ENCODE measurements at regions not wholly inside any gene's neighbourhood (a gene's known extent, or its start where the extent isn't known, plus 50 kb on each side); places are given as distances from the start of the nearest gene placed in this dataset.
A peak's percentile ranks its signal among the peaks of the same experiment; 100 is the strongest.
"Not testable (repeated sequence)": the region's sequence is repeated elsewhere in the genome, so short reads cannot be mapped to it uniquely, and the experiment has no call there.

DNA sequence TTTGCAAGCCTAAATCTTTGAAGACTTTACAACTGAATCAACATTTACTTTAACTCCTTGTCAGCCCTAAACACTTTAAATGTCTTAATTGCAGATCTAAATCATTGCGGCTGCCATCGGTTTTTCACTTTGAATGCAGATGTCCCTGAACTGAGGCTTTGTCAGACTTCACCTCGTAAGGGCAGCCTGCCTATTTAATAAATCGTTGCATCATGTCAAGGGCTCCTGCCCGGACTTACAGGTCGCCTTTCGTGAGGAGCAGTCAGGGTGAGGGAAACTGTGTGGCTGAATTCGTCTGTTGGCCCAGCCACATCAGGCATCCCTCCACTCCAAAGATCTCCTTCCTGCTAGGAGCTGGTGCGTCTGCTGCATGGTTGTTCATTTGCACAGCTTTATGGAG is 368.2 kb upstream of the NPVF start:
- no peak for DNase-seq (ENCODE audit: low spot score)

DNA sequence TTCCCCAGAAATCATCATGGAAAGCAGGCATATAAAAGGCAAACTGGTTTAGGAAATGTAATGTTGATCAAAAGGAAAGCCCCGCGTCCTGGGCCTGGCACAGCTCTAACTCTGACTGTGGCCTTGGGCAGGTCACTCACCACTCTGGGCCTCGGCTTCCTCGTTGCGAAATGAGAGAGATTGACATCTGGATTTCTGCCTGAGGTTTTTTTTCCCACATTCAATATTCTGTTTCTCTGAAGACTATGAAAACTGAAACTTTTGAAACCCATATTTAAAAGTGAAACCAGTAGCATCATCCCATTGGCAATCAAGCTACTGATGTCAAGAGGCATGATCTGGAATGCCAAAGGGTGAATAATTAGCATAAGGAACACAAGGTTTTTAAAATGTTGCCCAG is 369.7 kb upstream of the NPVF start:
- no peak for DNase-seq (ENCODE audit: low spot score)

DNA sequence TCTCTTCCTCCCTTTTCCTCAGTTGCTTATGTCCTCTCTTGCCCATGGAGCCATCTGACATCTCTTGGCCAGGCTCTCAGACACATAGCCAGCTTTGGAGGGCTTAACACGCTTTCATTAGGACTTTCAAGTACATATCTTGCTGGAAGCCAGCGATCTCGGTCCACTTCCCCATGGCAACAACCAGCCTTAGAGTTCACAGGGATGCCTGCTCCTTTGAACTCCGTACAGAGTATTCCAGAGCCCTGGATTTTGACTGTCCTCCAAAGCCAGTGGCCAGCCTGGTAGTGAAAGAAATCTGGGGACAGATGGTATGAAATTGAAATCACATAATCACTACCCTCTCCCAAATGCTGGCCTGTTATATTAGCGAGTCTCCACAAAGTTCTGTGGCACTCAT is 370.5 kb upstream of the NPVF start:
- DNase-seq (ENCODE audit: low spot score): no peak

DNA sequence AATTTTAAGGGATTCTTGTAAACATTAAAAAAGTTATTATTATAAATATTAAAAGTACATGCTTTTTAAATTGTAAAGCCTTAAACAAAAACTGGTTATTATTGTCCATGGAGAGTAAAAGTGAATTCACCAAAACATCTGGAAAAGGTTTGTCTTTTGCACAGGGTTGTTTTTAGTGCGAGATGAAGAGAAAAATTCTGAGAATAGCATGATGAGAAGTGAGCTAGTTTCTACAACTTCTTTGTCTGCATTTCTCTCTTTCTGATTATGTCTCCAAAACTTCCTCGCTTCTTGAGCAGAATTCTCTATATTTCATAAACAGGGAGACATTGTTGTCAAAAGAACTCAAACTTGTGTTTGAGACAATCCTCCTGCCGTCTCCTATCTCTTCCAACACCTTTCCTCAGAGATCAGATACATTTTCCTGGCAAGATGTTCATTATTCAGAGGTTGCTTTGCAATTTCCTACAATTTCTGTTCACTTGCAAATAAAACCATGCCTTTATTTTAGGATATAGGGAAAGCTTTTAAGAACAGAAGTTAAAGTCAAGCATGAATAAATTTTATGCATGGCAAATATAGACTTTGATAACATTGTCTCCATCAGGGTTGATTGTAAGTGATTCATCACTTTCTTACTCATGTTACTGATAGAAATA is 372.1 kb upstream of the NPVF start:
- no peak for DNase-seq (ENCODE audit: low spot score)

DNA sequence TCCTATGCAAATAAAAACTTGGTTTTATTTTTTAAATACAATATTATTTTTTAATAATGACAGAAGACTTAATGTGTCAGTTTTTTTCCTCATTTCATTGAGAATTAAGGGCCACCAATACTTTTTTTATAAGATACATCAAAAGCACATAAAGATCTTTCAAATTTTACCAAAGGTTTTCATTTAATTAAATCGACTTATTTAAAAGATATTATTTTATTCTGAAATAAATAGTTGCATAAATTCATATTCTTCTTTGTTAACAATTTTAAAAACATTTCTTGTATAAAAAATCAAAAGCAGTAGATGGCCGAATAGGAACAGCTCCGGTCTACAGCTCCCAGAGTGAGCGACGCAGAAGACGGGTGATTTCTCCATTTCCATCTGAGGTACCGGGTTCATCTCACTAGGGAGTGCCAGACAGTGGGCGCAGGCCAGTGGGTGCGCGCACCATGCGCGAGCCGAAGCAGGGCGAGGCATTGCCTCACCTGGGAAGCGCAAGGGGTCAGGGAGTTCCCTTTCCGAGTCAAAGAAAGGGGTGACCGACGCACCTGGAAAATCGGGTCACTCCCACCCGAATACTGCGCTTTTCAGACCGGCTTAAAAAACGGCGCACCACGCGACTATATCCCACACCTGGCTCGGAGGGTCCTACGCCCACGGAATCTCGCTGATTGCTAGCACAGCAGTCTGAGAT is 374.6 kb upstream of the NPVF start:
- DNase-seq (ENCODE audit: low spot score): not testable (repeated sequence)

DNA sequence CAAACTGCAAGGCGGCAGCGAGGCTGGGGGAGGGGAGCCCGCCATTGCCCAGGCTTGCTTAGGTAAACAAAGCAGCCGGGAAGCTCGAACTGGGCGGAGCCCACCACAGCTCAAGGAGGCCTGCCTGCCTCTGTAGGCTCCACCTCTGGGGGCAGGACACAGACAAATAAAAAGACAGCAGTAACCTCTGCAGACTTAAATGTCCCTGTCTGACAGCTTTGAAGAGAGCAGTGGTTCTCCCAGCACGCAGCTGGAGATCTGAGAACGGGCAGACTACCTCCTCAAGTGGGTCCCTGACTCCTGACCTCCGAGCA is 375.1 kb upstream of the NPVF start:
- DNase-seq (ENCODE audit: low spot score): not testable (repeated sequence)

DNA sequence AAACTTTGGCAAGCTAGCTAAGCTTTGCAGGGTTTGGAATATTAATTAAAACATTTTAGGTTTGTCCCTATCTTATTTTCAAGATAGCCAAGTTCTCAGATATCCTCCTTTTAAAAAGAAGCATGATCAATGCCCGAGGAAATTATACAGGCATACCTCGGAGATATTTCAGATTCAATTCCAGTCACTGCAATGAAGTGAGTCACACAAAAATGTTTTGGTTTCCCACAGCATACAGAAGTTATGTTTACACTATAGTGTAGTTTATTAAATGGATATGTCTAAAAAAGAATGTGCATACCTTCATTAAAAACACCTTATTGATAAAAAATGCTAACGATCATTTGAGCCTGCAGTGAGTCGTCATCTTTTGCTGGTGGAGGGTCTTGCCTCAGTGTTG is 382.9 kb upstream of the NPVF start:
- no peak for DNase-seq (ENCODE audit: low spot score)

DNA sequence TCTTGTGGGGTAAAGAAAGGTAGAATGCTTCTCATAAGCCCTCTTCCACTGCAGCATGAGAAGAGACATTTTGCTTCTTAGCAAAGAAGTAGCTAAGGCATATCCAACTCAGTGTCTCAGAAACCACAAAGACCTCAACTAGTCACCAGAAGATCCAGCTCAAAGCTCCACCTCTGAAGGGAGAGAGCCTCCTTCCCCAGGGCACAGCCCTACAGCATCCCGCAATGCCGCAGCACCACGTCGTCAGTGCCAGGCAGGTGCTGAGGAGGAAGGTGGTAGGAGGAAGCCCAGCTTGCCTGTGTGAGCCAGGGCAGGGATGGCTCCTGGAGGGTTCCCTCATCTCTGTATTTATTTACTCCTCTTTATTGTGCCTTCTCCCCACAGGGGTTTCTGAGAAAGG is 385.6 kb upstream of the NPVF start:
- DNase-seq (ENCODE audit: low spot score): no peak

DNA sequence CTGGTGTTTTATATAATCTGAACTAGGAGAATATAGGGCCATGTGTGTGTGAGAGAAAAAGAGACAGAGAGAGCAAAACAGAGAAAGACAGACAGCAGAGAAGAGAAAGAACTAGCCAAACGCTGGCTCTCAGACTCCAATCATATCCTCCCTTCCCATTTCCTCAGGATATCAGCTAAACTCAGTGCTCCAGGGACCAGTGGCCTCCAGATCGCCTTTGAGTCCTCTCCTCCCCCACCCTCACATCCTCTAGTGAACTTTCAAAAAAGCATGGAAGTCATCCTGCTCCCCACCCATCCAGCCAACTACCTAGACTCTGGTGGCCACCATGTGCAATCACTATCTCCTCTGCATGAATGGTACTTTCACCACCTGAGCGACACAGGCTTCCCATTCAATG is 386.1 kb upstream of the NPVF start:
- DNase-seq (ENCODE audit: low spot score): no peak

DNA sequence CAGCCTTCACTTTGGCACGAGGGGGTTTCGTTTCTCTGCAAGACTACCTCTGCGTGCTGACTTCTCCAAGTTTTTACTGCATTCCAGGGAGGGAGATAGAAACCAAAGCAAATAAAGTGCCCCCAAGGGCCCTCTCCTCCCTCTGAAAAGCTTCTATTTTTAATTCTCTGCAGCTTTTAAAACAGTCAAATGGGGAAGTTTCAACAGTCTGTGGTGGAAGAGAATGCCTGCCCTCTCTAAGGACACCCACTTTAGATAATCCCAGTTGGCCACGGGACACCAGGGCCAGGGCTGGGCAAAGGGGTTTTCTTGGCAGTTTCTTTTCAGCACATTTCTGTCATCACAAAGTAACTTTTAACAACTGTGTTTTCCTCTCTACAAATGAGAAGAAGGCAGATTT is 386.7 kb upstream of the NPVF start:
- DNase-seq (ENCODE audit: low spot score): peak; percentile 55

DNA sequence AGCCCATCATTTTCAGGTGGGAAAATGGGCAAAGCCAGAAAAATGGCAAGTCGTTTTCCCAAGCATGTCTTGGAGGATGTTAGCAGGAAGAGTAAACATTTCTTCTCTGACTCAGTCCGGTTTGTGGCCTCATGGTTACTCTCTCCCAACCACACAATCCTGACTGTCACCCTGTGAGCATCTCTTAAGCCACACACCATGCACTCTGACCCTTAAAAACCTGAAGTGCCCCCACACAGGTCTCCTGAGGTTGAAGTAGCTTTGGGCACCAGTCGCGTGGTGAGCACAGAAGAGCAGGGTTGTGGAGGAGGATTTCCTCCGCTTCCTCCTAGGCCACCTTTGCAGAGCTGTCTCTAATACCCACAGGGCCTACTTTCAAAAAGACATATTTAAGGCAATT is 387.3 kb upstream of the NPVF start:
- DNase-seq (ENCODE audit: low spot score): no peak

DNA sequence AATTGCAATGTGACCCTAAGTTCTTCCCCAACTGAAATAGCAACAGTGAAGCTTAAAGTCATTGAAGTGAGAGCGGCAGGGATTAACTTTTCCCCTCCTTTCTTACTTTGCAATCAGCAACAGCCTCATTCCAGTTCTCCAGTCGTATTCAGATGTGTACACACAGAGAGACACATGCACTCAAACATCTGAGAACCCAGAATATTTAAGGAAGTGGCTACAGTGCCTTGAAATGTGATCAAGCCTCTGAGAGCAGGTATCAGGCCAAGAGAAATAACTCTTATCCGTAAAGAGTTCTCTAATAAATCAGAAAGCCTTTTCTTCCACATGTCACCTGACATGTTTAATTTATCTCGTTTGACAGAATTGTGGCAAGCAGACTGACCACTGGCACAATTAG is 388.9 kb upstream of the NPVF start:
- peak; percentile 28 for DNase-seq (ENCODE audit: low spot score)

DNA sequence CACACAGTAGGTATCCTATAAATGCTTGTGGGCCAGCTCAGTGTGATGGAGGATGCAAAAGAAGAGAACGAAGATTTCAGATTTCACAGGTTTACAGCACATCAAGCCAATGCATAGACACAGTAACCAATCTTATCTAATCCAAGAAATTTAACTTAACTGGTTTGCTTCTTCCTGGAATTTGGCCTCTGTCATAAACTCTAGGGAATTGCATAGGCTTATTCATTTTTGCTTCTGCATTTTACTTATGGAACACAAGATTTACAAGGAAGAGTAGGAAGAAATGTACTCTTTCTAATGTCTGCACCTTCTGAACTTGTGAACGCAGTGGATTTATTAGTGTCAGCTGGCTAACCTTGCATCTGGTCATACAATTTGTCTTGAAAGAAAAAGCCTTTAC is 389.4 kb upstream of the NPVF start:
- no peak for DNase-seq (ENCODE audit: low spot score)

DNA sequence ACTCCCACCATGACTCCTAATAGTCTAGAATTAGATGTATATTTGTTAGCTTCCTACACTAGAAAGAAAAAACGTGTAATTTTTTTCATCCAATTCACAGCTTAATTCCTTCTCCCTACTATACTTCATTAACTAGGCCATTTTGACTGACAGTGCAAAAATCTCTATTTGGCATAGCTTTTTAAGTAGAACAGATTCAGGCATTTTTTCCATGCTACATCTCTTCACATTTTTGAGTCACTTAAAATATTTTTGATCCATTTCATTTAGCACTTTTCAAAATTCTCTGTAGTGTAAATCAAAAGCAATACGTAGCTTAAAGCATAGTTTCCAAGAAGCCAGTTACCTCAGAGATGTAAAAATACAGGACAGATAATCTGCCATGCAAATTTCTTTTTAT is 391.1 kb upstream of the NPVF start:
- DNase-seq (ENCODE audit: low spot score): no peak

DNA sequence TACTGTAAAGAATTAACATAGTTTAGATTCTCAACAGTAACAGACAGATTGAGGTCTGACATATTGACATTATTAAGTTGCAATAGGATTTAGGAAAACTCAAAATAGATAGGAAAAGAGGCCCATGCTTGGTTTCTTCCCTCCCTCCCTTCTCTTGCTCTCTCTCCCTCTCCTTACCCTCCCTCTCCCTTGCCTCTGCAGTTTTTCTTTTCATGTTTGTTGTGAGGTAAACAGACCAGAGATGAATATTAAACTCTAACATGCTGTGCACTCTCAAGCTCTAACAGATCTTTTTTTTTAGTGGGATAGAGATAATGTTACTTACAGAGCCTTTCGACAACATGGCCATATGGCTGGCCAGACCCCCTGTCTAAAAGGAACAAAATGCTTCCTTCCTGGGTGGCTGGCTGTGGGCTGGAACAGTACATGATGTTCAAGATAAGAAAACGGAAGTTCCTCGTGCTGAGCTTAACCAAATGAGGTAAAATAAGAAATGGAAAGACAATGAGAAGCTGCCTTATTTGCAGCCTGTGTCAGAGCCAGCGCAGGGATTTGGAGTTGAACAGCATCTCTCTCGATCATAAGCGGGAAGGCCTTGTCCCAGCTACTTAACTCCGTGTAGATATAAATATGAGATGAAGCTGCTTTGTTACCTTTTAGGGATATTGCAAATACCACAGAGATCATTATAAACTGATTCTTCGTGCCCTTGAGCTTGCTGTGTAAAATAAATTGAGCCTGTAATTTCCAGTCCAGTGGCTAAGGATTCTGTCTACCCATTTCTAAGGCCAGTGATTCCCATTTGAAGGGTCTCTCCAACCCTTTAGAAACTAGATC is 391.9 kb upstream of the NPVF start:
- peak; percentile 68 for DNase-seq (ENCODE audit: low spot score)

DNA sequence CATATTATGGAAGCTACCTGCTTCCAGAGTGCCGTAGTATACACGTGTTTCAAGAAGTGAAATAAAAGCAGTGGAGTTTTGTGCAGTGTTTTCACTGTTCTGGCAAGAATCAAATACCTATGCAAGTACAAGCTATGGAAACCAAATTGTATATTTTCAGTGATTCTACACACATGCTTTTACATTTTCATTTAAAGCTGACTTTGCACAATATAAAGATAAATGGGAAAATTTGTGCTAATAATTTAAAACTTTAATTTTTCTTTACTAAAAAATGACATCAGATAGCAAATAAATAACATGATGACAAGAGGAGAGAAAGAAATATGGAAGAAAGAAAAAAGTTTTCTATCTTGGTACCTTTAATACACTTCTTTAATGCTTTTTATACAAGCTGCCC is 393.7 kb upstream of the NPVF start:
- no peak for DNase-seq (ENCODE audit: low spot score)

DNA sequence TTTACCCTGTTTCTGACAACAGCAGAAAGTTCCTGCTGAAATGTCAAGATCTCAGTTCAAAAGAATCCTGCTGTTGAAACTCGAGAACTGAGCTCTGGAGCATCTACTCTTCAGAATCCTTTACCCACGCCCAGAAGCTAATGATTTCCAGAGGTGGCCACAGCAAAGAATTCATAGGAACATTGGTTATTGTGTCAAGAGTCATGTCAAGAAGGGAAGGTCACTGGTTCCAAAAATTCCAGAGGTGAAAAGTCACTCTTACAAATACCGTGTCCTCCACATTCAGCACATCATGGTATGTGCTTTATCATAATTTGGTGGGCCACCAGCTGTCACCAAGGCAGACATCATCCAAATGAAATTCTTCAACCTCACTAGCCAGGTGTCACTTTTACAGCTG is 394.4 kb upstream of the NPVF start:
- no peak for DNase-seq (ENCODE audit: low spot score)

DNA sequence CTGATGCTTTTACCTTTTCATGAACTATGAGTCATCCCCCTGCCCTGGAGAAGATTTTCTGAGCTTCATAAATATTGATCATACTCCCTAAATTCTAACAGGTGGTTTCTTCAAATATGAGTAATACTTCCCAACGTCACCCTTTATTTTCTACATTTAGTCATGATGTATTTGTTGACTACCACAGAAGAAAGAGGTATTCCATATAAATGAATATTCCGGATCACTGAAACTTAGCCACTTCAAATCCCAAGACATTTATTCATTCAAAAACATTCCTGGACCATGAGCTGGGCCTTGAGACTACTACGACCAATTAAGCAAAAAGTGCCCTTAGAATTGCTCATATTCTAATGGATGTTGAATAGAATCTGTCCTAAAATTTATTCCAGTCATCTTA is 395.8 kb upstream of the NPVF start:
- DNase-seq (ENCODE audit: low spot score): no peak

DNA sequence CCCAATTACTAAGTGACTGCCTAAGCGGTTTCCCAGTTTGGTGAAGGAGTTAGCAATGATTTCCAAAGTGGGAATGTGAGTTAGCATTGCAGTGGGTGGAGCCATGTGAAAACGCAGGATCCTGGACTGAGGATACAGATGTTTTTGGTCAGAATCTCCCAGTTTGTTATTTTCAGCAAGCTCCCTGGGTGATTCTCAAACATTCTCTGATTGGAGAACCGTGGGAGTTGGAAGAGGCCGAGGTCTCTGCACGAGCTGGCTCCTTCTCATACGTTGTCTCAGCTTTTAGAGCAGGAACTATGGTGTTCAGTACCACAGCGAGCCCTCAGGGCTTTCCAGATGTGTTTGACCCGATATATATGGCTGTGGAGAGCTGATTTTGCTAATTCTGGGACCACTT is 396.5 kb upstream of the NPVF start:
- no peak for DNase-seq (ENCODE audit: low spot score)

DNA sequence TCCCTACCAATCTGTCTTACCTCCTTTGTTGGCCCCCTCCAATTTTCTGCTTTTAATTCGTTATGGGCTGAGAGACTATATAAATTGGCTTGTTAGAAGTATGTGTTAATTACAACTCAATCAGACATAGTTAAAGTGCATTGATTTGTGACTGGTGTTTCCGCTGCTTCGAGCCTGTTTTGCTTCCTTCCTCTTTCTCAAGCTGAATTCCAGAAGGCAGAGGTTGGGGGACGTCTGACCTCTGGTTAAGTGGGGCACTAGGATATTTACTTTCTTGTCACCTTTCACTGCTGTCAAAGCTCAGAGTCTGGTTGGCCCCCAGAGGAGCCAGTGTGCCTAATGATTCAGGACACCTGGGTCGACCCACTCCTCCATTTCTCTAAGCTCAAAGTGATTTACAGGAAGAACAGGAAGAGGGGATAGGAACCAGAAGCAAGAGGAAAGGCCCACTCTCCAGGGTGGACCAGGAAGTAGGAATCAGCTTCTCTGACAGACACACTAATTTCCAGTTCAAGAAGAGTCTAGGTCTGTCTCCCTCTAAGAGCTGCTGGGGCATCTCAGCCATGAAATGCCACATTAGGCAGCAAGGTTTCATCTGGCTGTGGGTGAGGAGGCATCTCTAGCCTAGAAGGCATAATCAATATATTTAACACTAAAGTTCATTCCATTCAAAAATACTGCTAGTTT is 397.2 kb upstream of the NPVF start:
- DNase-seq (ENCODE audit: low spot score): no peak

DNA sequence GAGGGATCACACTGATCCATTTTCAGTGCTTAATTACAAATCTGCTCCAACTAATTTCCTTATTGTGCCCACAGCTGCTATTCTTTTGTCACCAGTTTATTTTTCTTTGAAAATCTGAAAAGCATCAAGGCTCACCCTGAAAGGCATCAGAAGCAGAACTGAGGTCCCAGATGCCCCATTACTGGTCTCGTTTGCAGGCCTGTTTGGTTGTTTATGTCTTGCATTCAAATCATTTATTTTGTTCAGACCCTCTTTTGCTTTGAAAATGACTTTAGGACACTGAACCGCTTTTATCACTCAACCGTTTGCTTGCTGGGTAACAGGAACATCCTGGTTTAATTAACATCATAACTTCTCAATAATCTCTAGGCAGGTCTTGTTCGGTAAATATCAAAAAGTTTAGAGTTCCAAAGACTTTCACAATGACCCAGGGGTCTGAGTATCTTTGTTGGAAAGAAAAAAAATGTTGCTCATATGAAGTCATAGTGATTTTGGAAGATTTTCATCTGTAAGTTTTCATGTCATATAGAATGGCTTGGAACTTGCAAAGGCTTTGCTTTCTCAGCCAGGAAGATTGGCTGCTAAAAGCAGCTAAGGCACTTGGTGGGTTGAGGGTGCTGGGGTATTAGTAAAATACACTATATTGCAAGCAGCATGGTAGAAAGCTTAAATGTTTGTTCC is 398.3 kb upstream of the NPVF start:
- no peak for DNase-seq (ENCODE audit: low spot score)

DNA sequence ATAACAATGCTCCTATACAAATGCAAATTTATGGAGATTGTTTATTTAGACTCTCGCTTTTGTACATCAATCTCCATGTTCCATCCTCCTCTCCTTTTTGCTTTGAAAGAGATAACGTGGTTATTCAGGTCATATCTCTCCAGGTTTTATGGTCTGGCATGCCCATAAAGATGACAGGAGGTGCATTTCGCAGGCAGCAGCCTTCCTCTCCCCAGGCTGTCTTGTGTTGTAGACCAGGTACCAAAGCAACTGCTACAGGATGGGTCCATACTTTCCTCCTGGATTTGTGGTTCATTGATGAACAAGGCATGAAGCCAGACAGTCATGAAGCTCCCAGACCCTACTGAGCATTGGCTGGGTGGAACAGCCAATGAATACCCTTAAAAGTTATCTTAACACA is 400.2 kb upstream of the NPVF start:
- DNase-seq (ENCODE audit: low spot score): no peak

Data from pons (tissue), 1 donor.